Breast epithelium (tissue), 4 donors: ENCODE measurements at regions not wholly inside any gene's neighbourhood (a gene's known extent, or its start where the extent isn't known, plus 50 kb on each side); places are given as distances from the start of the nearest gene placed in this dataset.

ENCODE experiments used
- DNase-seq, 2 donors: peaks; one replicate each; pipeline ENCODE4 v3.0.0-alpha.2; 2019; ENCODE audit warnings: low spot score in 2 of 2
- H3K27ac ChIP-seq, 2 donors: fragments of 200-600 bp; sonication (generic) in 1 of 2; one replicate each; pipeline ENCODE4 v1.5.1; 2016 to 2019; ENCODE audit warnings: mild to moderate bottlenecking in 1 of 2
- H3K27me3 ChIP-seq, 2 donors: fragments of 200-600 bp; sonication (generic) in 1 of 2; one replicate each; pipeline versions ENCODE4 v1.5.1 to v1.6.0; 2017 to 2019; ENCODE audit warnings: control low read depth in 1 of 2, mild to moderate bottlenecking in 1 of 2
- H3K36me3 ChIP-seq: fragments of 200-600 bp; one replicate; pipeline ENCODE4 v1.5.1; 2019
- H3K4me1 ChIP-seq, 2 donors: fragments of 200-600 bp; sonication (generic); one replicate each; pipeline ENCODE4 v1.5.1; 2016 to 2019; ENCODE audit warnings: control low read depth in 1 of 2
- H3K4me3 ChIP-seq, 3 donors: fragments of 200-600 bp; sonication (generic); 1 replicate in 2 of 3; 2 replicates in 1 of 3; pipeline ENCODE4 v1.5.1; 2016 to 2019; ENCODE audit warnings: mild to moderate bottlenecking in 3 of 3, moderate library complexity in 2 of 3
- H3K9me3 ChIP-seq, 2 donors: fragments of 200-600 bp; sonication (generic) in 1 of 2; one replicate each; pipeline ENCODE4 v1.5.1; 2016 to 2019; ENCODE audit warnings: control low read depth in 1 of 2
- POLR2A ChIP-seq: fragments of 450-650 bp; IDR thresholded peaks from one replicate; pipeline ENCODE4 v1.6.1; 2016; ENCODE audit warnings: antibody characterized with exemption, mild to moderate bottlenecking, moderate library complexity
- POLR2AphosphoS5 ChIP-seq, 3 donors: sonication (generic); formaldehyde crosslinking; IDR thresholded peaks; one replicate each; pipeline ENCODE4 v1.6.1; 2017; ENCODE audit warnings: antibody characterized with exemption in 3 of 3
- intact Hi-C: fragments of 100-400 bp; cut with DNase I; formaldehyde crosslinking; loops from one replicate; pipeline ENCODE4 v1.15.1; 2023; ENCODE audit warnings: low total_unique reads
- TF ChIP-seq, protein P1 (sequence below), 3 donors: fragments of 450-650 bp; IDR thresholded peaks; one replicate each; pipeline ENCODE4 v1.5.1; 2016 to 2017; ENCODE audit warnings: antibody characterized with exemption in 3 of 3, mild to moderate bottlenecking in 3 of 3, moderate library complexity in 3 of 3

DNA sequence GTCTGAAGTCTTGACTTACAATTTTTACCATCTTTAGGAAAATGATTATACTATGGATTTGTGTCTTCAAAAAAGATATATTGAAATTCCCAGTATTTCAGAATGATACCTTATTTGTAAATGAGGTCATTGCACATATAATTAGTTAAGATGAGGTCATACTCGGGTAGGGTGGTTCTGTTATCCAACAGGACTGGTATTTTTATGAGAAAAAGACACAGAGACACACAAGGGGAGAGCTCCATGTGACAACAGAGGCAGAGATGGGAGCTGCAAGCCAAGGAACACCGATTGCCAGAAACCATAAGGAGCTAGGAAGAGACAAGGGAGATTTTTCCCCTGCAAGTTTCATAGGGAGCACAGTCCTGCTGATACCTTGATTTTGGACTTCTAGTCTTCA, 356.9 kb downstream of the ARL4A start:
- Histone ChIP-seq H3K27me3 (no peaks in the 10 kb centered on the region), H3K4me1 (no peaks in the 10 kb centered on the region), H3K27ac (no peak overlapping the region), H3K9me3 (no peaks in the 10 kb centered on the region), H3K4me3 (no peak overlapping the region), H3K36me3 (no peaks in the 10 kb centered on the region)
- intact Hi-C loops: no loop called here
- no peak for DNase-seq
- TF ChIP-seq POLR2AphosphoS5 (IDR thresholded peaks at IDR 0.05) (no peak), POLR2A (no peak)
- TF ChIP-seq, protein P1, sequence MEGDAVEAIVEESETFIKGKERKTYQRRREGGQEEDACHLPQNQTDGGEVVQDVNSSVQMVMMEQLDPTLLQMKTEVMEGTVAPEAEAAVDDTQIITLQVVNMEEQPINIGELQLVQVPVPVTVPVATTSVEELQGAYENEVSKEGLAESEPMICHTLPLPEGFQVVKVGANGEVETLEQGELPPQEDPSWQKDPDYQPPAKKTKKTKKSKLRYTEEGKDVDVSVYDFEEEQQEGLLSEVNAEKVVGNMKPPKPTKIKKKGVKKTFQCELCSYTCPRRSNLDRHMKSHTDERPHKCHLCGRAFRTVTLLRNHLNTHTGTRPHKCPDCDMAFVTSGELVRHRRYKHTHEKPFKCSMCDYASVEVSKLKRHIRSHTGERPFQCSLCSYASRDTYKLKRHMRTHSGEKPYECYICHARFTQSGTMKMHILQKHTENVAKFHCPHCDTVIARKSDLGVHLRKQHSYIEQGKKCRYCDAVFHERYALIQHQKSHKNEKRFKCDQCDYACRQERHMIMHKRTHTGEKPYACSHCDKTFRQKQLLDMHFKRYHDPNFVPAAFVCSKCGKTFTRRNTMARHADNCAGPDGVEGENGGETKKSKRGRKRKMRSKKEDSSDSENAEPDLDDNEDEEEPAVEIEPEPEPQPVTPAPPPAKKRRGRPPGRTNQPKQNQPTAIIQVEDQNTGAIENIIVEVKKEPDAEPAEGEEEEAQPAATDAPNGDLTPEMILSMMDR (IDR thresholded peaks at IDR 0.05): no peak

DNA sequence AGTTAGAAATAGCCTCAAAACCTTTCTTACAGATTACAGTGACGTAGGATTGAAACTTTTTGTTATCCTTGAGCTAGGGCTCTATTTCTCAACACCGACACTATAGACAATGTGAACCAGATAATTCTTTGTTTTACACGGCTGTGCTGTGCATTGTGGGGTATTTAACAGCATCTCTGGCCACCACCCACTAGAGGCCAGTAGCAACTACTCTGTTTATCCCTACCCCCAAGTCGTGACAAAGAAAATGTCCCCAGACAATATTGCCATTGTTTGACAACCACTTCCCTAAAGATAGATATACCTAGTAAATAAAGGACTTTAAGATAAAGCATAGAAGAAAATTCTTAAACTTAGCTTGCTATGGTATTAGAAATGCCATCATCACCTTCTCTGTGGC, 359.6 kb downstream of the ARL4A start:
- H3K27ac ChIP-seq: no peak overlapping the region
- no peak overlapping the region for H3K4me3 ChIP-seq
- H3K4me1 ChIP-seq: no peaks in the 10 kb centered on the region
- no peaks in the 10 kb centered on the region for H3K9me3 ChIP-seq
- TF ChIP-seq POLR2AphosphoS5 (IDR thresholded peaks at IDR 0.05) (no peak), POLR2A (no peak)
- TF ChIP-seq, protein P1 (IDR thresholded peaks at IDR 0.05): no peak
- intact Hi-C loops: no loop called here
- no peak for DNase-seq
- H3K27me3 ChIP-seq: no peaks in the 10 kb centered on the region
- no peaks in the 10 kb centered on the region for H3K36me3 ChIP-seq

DNA sequence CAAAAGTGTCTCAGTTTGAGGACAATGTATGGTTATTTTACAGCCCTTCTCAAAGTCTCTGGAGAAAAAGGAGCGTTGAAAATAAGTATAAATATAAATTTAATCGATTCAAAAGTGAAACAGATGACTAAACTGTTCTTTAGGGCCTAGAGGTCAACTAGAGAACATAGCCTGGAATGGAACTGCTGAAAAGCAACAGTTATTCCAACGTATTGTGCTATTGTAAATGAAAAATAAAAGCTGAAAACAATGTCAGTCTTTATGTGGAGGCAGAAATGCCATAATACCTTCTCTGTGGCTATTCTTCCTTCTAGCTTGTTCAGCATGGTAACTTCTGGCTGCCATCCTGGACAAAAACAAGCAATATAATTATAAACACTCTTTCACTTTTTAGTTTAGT, 362.5 kb downstream of the ARL4A start:
- H3K27me3 ChIP-seq: no peaks in the 10 kb centered on the region
- DNase-seq: no peak
- H3K4me1 ChIP-seq: no peaks in the 10 kb centered on the region
- TF ChIP-seq POLR2AphosphoS5 (IDR thresholded peaks at IDR 0.05) (no peak), POLR2A (no peak)
- TF ChIP-seq, protein P1 (IDR thresholded peaks at IDR 0.05): no peak
- no peaks in the 10 kb centered on the region for H3K36me3 ChIP-seq
- peak overlapping the region in 1 of 2 donors; percentile 58 for H3K27ac ChIP-seq
- no peak overlapping the region for H3K4me3 ChIP-seq
- intact Hi-C loops: no loop called here
- no peaks in the 10 kb centered on the region for H3K9me3 ChIP-seq

DNA sequence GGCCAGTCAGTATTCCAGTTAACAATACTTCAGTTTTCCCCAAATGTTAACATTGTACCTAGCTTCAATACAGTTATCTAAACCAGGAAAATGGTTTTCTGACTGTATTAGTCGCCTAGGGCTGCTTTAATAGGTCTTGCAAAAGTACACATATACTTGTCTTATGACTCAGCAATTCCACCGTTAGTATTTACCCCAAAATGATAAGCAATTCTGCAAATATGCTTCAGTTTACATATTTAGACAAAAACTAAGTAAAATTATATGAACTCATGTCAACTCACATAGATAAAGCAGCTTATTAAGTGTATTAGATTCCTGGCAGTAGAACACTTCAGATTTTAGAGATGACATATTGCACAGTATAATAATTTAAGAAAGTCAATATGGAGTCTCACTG, 363.3 kb downstream of the ARL4A start:
- TF ChIP-seq, protein P1 (IDR thresholded peaks at IDR 0.05): no peak
- TF ChIP-seq POLR2A: no peak
- no peak for TF ChIP-seq POLR2AphosphoS5 (IDR thresholded peaks at IDR 0.05)
- DNase-seq: no peak
- H3K27ac ChIP-seq: no peak overlapping the region
- H3K4me1 ChIP-seq: no peaks in the 10 kb centered on the region
- no peak overlapping the region for H3K4me3 ChIP-seq
- no peaks in the 10 kb centered on the region for H3K9me3 ChIP-seq
- intact Hi-C loops: no loop called here
- no peaks in the 10 kb centered on the region for H3K27me3 ChIP-seq
- no peaks in the 10 kb centered on the region for H3K36me3 ChIP-seq

DNA sequence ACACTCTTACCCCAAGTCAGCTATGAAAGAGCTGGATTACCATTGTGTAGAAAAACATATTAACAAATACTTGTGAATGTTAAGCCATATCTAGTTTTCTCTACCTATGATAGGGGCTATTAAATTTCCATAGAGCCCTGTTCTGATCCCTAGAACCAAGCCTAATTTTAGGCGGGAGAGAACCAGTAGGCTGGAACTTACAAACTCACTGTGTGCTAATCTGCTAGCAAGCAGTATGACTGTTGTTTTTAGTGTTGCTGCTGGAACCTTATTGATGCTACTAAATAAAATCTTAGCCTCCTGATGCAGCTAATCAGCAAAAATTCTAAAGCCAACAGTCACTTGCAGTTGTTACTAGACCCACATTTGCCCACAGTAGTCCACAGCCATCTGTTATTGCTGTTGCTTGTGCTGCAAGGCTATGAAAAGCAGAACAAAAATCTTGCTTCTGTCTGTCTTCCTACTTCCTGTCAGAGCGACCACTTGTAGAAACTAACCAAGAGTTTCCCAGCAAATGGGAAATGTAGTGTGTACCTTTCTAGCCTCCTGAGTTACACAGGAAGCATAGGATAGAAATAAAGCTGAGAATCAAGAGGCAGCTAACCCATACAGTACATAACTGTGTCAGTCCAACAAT, 368.4 kb downstream of the ARL4A start:
- H3K4me1 ChIP-seq: no peaks in the 10 kb centered on the region
- no peaks in the 10 kb centered on the region for H3K36me3 ChIP-seq
- intact Hi-C loops: no loop called here
- DNase-seq: no peak
- no peaks in the 10 kb centered on the region for H3K27me3 ChIP-seq
- no peak overlapping the region for H3K27ac ChIP-seq
- H3K9me3 ChIP-seq: no peaks in the 10 kb centered on the region
- no peak overlapping the region for H3K4me3 ChIP-seq
- no peak for TF ChIP-seq POLR2A
- TF ChIP-seq, protein P1 (IDR thresholded peaks at IDR 0.05): no peak
- no peak for TF ChIP-seq POLR2AphosphoS5 (IDR thresholded peaks at IDR 0.05)
